Activated T-helper 1 cell treated with anti-CD3 and anti-CD28 coated beads, Interleukin-2, amount 50 U/mL, for 16 hours (primary cell): ENCODE measurements at regions not wholly inside any gene's neighbourhood (a gene's known extent, or its start where the extent isn't known, plus 50 kb on each side); places are given as distances from the start of the nearest gene placed in this dataset.
"Not testable (repeated sequence)": the region's sequence is repeated elsewhere in the genome, so short reads cannot be mapped to it uniquely, and the experiment has no call there.

ENCODE experiments used
- DNase-seq, 2 donors: peaks; one replicate each; pipeline ENCODE4 v3.0.0-alpha.2; 2020; ENCODE audit warnings: low read depth in 1 of 2, low spot score in 1 of 2

GRCh38 chr6:169101981-169102380 is 151.7 kb downstream of the THBS2 start:
- no peak for DNase-seq

DNA sequence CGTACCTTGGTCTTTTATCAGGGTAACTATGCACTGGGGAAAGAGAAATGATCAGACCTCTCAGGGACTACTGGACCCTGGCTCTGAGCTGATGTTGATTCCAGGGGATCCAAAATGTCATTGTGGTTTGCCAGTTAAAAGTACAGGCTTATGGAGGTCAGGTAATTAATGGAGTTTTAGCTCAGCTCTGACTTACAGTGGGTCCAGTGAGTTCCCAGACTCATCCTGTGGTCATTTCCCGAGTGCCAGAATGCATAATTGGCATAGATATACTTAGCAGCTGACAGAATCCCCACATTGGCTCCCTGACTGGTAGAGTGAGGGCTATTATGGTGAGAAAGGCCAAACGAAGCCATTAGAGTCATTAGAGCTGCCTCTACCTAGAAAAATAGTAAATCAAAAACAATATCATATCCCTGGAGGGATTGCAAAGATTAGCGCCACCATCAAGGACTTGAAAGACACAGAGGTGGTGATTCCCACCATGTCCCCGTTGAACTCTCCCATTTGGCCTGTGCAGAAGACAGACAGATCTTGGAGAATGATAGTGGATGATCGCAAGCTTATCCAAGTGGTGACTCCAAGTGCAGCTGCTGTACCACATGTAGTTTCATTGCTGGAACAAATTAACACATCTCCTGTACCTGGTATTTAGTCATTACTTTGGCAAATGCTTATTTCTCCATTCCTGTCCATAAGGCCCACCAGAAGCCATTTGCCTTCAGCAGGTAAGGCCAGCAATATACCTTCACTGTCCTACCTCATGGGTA is 152.4 kb downstream of the THBS2 start:
- DNase-seq = no peak

DNA sequence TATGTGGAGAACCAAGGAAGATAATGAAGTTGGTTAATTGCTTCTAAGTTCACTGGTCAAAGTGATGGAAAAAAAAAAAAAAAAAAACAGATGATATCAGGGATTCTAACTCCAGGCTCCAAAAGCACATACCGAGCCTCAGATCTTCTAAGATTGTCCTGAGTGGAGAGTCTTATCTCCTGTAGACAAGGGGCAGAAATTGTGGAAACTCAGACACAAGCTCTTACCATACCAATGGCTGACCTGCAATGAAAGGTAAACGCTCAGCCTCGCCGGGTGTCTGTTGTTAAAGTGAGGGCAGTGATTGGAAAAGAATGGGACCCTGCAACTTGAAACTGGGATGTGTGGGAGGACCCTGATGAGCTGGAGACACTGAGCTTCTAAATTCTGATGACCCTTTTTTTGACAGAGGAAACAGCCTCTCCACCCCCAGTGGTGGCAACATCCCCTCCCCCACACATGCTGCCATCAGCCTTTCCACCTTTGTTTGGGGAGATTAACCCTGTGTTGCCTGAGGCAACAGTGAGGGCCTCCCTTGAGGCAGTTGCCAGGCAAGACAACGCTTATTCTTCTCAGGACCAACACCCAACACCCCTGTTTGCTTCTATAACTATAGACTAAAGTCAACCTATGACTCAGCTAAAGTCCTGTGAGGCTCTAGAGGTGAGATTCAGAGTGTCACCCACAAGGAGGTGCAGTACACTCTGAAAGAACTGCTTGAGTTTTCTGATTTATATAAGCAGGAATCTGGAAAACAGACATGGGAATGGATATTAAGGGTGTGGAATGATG is 154.0 kb downstream of the THBS2 start:
- DNase-seq = no peak

DNA sequence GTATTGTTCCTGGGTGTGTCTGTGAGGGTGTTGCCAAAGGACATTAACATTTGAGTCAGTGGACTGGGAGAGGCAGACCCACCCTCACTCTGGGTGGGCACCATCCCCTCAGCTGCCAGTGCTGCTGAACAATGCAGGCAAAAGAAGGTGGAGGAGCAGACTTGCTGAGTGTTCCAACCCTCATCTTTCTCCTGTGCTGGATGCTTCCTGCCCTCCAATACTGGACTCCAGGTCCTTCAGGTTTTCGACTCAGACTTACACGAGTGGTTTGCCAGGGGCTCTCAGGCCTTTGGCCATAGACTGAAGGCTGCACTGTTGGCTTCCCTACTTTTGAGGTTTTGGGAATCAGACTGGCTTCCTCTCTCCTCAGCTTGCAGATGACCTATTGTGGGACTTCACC is 155.0 kb downstream of the THBS2 start:
- DNase-seq = not testable (repeated sequence)

DNA sequence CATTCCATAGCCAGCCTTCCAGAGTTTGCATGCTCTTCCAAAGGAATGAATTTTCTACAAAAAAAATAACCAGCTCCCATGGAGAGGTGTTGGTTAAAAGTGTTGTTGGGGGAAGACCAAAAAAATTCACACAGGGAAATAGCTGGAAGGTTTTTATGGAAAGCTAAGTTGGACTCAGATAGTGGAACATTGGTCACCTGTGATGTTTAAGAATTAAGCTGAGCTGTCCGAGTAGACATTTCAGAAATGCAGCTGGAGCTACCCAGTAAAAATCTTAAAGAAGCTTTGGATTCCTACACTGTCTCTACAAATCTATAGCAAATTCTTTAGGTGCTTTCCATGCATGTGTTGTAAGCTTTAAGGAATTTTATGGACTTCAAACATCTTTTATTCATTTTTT is 155.5 kb downstream of the THBS2 start:
- DNase-seq = no peak

GRCh38 chr6:169097381-169097959 is 156.2 kb downstream of the THBS2 start:
- no peak for DNase-seq

GRCh38 chr6:169096388-169096787 is 157.3 kb downstream of the THBS2 start:
- no peak for DNase-seq

DNA sequence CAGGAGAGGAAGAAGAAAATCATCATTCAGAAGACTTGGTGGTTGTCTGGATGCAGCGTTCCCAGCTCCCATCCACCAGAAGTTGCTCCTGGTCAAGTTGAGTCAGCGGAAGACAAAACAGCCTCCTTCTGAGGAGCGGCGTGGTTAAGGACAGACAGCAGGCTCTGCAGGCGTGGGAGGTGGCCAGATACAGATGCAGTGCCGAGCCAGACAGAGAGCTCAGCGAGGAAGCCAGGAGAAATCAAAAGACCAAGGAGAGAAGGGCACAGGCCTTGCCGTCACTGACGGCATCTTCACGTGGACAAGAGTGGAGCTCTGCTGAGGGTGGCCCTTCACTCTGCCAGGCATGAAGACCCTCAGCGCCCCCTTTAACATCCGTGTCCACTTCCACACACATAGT is 158.5 kb downstream of the THBS2 start:
- DNase-seq = no peak

DNA sequence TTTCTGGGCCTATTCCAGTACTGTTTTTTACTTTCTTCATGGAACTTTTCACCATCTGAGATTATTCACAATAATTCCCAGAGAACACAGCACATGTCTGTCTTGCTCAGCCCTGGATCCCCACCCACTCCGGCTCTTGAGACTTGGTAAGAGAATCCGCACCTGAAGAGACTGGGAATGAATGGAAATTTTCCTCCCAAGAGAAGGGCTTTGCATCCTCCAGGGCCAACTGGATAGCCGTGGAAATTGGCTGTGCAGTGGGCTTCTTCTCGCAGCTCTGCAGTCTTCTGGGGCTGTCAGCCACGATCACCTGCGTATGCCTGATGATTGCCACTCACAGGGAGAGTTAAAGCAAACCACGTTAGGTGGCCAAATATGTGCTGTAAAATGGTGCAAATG is 159.1 kb downstream of the THBS2 start:
- no peak for DNase-seq

GRCh38 chr6:169093770-169094551 is 159.7 kb downstream of the THBS2 start:
- no peak for DNase-seq

DNA sequence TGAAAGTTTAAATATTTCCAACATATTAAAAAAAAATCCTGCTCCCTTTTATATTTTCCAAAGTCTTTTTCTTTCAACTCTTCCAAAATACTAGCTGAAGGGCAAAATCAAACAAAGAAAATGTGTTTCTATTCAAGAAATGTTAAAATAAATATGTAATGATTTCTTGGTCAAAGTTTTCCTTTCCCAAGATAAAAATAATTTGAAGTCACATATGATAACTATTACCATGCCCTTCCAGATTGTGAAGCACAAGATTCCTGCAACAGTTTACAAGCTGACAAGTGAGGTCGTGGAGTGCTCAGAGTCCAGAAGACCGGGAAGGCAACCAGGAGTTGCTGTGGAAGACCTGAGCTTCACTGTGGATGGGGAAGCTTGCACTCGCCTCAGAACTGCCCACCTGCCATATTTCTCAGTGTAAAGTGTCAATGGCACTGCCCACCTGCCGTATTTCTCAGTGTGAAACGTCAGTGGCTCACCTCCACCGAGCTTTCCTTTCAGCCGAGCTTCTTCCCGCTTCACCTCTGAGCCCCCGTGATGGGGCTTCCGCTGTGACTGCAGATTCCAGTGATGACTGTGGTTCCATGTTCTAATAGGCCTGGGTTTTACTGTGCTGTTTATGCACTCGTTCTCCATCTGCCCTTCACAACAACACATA is 160.5 kb downstream of the THBS2 start:
- DNase-seq = no peak

DNA sequence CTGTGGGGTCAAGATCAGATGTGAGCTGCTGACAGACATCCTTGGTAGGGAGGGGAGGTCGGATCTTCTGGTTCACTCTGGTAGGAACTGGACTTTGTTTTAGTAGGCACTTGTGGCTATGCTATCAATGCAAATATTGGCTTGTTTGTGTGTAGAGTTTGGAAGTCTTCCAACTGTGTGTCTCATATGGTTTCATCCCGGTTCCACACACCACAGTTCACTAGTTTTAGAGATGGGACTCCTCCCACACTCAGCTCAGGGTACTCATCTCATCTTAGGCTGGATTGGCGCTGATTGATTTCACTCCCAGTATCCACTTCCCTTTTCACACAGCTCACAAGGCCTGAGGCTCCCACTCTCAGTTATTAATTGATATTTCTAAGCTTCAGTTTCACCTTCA is 161.3 kb downstream of the THBS2 start:
- no peak for DNase-seq

DNA sequence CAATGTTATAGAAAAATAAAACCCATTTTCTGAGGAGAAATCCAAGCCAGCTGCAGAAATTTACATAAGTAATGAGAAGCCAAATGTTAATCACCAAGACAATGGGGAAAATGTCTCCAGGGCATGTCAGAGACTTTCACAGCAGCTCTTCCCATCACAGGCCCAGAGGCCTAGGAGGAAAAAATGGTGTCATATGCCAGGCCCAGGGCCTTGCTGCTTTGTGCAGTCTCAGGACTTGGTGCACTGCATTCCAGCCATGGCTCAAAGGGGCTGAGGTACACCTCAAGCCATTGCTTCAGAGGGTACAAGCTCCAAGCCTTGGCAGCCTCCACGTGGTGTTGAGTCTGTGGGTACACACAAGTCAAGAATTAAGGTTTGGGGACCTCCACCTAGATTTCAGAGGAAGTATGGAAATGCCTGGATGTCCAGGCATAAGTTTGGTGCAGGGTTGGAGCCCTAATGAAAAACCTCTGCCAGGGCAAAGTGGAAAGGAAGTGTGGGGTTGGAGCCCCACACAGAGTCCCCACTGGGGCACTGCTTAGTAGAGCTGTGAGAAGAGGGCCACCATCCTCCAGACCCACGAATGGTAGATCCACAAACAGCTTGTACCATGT is 163.0 kb downstream of the THBS2 start:
- not testable (repeated sequence) for DNase-seq

DNA sequence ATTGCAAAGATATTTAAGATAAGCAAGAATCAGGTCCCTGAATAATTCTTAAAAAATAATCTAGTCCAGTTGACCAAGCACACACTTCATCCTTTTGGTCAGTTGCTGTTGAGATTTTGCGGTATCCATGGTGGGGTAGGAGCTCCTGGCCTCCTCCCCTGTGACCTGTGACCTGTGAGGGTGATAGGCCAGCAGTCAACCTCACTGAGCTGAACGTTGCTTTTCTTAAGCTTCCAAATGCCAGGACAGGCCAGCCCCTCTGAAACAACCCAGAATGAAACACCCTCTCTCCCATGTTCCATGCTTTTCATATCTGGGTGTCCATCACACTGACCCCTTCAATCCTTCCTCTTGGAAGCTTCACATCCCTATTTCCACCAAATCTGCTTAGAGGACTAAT is 164.9 kb downstream of the THBS2 start:
- DNase-seq = no peak

GRCh38 chr6:169087443-169088041 is 166.1 kb downstream of the THBS2 start:
- no peak for DNase-seq

DNA sequence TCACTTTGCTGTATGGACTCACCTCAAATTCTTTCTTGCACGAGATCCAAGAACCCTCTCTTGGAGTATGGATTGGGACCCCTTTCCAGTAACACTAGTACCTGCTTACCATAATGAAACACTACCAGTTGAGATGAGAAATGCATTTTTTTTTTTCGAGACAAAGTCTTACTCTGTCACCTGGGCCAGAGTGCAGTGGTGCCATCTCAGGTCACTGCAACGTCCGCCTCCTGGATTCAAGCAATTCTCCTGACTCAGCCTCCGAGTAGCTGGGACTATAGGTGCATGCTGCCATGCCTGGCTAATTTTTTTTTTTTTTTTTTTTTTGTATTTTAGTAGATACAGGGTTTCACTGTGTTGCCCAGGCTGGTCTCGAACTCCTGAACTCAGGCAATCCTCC is 167.0 kb downstream of the THBS2 start:
- DNase-seq = not testable (repeated sequence)

- no peak for DNase-seq
These were observed 167.6 kb downstream of the THBS2 start for GRCh38 chr6:169086020-169086419.

GRCh38 chr6:169085466-169085865 is 168.2 kb downstream of the THBS2 start:
- no peak for DNase-seq

DNA sequence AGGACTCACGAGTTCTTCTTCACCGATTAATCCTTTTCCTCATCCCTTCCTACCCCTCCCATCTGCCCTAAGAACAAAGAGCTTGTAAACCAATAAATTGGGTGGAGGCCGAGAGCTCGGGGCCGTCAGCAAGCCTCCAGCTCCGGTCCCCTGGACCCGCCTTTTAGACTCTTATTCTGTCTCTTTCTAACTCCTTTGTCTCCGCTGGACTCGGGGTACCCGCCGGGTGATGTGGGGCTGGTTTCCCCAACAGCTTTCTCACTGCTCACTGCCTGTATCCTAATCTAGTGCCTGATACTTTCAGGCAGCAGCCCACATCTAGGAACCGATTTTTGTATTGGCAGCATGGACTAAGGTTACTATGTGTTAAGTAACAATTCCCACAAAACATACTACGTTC is 169.1 kb downstream of the THBS2 start:
- not testable (repeated sequence) for DNase-seq

GRCh38 chr6:169084067-169084466 is 169.6 kb downstream of the THBS2 start:
- no peak for DNase-seq
